GM21390 (cell line): ENCODE measurements at regions not wholly inside any gene's neighbourhood (a gene's known extent, or its start where the extent isn't known, plus 50 kb on each side); places are given as distances from the start of the nearest gene placed in this dataset.
"Not testable (repeated sequence)": the region's sequence is repeated elsewhere in the genome, so short reads cannot be mapped to it uniquely, and the experiment has no call there.

ENCODE experiments used
- ATAC-seq: cut with Tn5 transposase; IDR thresholded peaks from one replicate; pipeline ENCODE4 v1.9.1; 2021; ENCODE audit not compliant: unreplicated experiment

GRCh38 chr11:86861810-86862209, 61.5 kb downstream of the PRSS23 start:
- no peak for ATAC-seq

DNA sequence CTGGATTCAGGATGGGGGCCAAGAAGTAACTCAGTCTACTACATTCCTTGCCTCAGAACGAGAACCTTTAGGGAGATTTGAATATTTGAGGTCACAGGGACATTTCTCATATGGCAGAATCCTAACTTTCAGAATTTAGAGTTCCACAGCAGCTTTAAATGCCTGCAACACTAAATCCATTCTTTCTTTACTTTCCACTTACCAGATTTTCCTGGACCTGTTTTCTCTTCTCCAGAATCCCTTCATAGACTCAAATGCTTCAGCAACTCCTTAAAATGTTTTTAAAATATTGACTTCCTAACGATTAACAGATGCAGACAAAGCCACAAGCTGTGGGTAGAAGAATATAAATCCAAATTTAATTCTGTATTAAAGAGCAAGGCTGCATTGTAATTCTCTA, 63.1 kb downstream of the PRSS23 start:
- no peak for ATAC-seq

DNA sequence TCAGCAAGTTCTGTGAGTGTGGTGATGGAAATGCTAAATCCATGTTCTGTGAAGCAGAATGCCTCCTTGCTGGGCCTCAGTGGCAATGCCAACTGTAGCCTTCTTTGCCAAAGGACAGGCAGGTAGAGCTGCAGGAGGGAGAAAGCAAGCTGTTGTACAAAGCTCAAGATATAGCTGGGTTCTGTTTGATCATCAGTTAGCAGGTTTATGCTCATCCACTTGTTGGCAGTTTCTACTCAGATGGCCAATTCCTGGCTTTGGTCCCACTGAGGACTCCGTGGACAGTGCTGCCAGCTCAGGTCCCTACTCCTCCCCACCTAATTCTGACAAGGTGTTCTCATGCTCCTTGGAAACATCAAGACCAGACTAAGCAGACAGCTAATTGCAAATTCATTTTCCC, 65.1 kb downstream of the PRSS23 start:
- ATAC-seq = no peak

DNA sequence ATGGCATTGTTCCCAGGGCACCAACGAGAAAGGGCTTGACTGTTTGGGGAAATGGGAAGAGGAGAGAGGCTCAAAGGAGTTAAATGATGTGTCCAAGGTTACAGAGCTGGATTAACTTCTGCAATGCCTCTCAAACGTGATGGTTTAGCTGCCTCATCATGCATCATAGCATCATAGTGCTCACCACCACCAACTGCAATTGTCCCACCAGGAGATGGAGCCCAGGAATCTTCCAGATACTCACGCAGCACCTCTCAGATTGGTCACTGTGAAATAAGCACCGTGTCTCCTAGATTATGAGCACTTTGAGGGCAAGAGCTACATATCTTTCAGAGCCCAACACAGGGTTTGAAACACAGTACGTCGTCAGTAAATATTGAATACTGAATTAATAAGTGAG, 69.2 kb downstream of the PRSS23 start:
- no peak for ATAC-seq

- ATAC-seq = peak; percentile 87
These were observed 69.7 kb downstream of the PRSS23 start for GRCh38 chr11:86869966-86870570.

GRCh38 chr11:86873573-86874083, 73.3 kb downstream of the PRSS23 start:
- no peak for ATAC-seq

GRCh38 chr11:86874304-86875056, 74.1 kb downstream of the PRSS23 start:
- no peak for ATAC-seq

DNA sequence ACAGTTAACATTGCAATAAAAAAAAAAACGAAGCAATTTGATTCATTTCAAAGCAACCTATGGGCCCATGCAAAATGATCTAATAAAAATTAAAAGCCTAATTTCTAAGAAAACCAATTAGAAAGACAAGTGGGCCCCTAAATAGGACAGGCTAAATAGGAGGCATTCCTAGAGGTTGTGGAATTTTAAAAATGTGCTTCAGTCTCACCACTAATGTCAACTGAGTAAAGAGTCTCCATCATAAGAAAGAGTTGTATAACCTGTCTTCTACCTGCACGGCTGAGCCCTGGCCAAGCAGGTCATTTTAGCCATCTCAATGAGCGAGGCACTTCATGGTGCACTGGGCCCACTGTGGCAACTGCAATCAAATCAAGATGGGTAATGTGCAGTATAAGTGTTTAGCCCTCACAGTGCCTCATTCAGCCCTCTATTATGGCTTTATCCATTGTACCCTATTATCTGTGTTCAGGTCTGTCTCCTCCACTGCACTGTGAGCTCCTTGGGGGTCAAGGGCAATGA, 76.4 kb downstream of the PRSS23 start:
- no peak for ATAC-seq

- no peak for ATAC-seq
These were observed 77.2 kb downstream of the PRSS23 start for GRCh38 chr11:86877503-86877902.

GRCh38 chr11:86879241-86879640, 76.0 kb downstream of the FZD4 start:
- ATAC-seq = not testable (repeated sequence)

GRCh38 chr11:86885311-86885710, 69.9 kb downstream of the FZD4 start:
- ATAC-seq = no peak

DNA sequence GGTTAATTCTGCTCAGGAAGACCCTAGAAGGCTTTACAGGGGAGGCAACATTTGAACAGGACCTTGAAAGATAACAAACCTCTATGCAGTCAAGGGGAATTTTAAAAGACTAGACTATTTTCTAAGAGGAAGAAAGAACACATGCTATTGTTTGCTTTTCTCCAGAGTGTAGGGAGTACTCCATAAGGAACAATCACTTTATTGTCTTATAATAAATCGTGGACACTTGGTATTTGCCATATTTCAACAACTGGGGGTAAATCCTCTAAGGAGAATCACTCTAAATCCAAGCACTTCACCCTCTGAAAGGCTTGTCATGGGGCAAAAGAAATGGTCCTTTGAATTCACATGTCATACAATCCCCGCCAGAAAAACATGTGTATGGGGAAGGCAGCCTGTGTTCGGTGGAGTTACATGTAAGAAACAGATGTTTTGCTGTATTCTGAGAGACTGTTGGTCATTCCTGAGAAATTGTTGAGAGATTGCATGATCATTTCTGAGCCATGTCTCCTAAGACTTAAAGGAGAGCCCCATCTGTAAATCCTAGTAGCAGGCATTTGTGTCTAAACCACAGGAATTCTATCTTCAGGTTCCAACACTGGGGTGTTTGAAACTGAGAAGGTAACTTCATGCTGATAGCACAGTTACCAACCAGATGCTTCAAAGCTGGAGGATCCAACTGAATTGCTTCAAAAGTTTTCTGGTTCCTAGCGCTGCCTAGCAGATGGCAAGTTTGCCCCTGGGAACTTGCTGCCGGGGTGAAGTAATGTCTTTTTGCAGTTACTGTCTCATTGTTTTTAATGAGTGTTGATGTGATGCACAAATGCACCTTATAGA, 66.8 kb downstream of the FZD4 start:
- no peak for ATAC-seq

DNA sequence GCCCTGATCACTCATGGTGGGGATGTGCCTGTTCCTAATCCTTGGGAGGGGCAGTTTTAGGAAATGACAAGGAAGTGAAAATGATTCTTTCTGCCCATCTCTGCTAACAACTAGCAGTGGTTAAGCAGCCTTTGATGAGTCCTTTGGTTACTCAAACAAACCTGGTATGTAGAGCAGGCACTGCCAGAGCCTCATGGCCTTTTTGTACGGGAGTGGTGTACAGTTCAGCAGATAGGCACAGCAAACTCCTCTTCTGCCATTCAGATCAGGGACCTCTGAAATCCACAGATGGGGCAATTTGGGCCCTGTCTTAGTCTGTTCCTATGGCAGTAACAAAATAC, 66.2 kb downstream of the FZD4 start:
- no peak for ATAC-seq

GRCh38 chr11:86891036-86891435, 64.2 kb downstream of the FZD4 start:
- no peak for ATAC-seq

GRCh38 chr11:86893235-86893634, 62.0 kb downstream of the FZD4 start:
- no peak for ATAC-seq
